Smooth muscle cell (in vitro differentiated cells): ENCODE measurements at regions not wholly inside any gene's neighbourhood (a gene's known extent, or its start where the extent isn't known, plus 50 kb on each side); places are given as distances from the start of the nearest gene placed in this dataset.

Experiments used
- DNase-seq: peaks from one replicate; lab custom pipeline; 2025; ENCODE audit not compliant: unreplicated experiment; lab: John Stamatoyannopoulos, UW
- H2AFZ ChIP-seq: fragments of 200-600 bp; sonication (generic); 2 replicates; pipeline ENCODE4 v1.6.0; 2016; ENCODE audit warnings: antibody characterized with exemption, low read depth, mild to moderate bottlenecking
- H3F3A ChIP-seq: fragments of 200-600 bp; sonication (generic); 2 replicates; pipeline ENCODE4 v1.6.0; 2017; ENCODE audit warnings: antibody characterized with exemption, low read depth
- H3K27ac ChIP-seq: fragments of 200-600 bp; sonication (generic); 2 replicates; pipeline ENCODE4 v1.5.1; 2016; ENCODE audit warnings: low read depth, mild to moderate bottlenecking
- H3K27me3 ChIP-seq: fragments of 200-600 bp; sonication (generic); 2 replicates; pipeline ENCODE4 v1.6.1; 2016; ENCODE audit warnings: low read depth, mild to moderate bottlenecking
- H3K36me3 ChIP-seq: fragments of 200-600 bp; sonication (generic); 2 replicates; pipeline ENCODE4 v1.5.1; 2016; ENCODE audit warnings: low read depth
- H3K4me1 ChIP-seq: fragments of 200-600 bp; sonication (generic); 2 replicates; pipeline ENCODE4 v1.5.1; 2016; ENCODE audit warnings: low read depth
- H3K4me2 ChIP-seq: fragments of 200-600 bp; sonication (generic); 2 replicates; pipeline ENCODE4 v1.6.0; 2016; ENCODE audit warnings: mild to moderate bottlenecking
- H3K4me3 ChIP-seq: fragments of 200-600 bp; sonication (generic); 2 replicates; pipeline ENCODE4 v1.5.1; 2016; ENCODE audit warnings: mild to moderate bottlenecking
- H3K79me2 ChIP-seq: fragments of 200-600 bp; sonication (generic); 2 replicates; pipeline ENCODE4 v1.6.0; 2016; ENCODE audit warnings: low read depth, mild to moderate bottlenecking
- H3K9ac ChIP-seq: fragments of 200-600 bp; sonication (generic); 2 replicates; pipeline ENCODE4 v1.6.0; 2016; ENCODE audit warnings: low read depth
- H3K9me3 ChIP-seq: fragments of 200-600 bp; sonication (generic); replicated peaks from 2 replicates; pipeline ENCODE4 v1.5.1; 2016; ENCODE audit warnings: low read depth
- H4K20me1 ChIP-seq: fragments of 200-600 bp; sonication (generic); 2 replicates; pipeline ENCODE4 v1.6.0; 2016; ENCODE audit warnings: low read depth
- WGBS: methylation state at CpG from one replicate; pipeline ENCODE4 v1.1.7; 2016; ENCODE audit warnings: low lambda C conversion rate; 5-methylcytosine and 5-hydroxymethylcytosine counted together
- TF ChIP-seq, protein P1 (sequence below): fragments of 200-600 bp; sonication (generic); IDR thresholded peaks from 2 replicates; pipeline ENCODE4 v1.5.1; 2017; ENCODE audit warnings: borderline replicate concordance, mild to moderate bottlenecking, antibody characterized with exemption; ENCODE audit not compliant: insufficient read depth, poor library complexity, severe bottlenecking

DNA sequence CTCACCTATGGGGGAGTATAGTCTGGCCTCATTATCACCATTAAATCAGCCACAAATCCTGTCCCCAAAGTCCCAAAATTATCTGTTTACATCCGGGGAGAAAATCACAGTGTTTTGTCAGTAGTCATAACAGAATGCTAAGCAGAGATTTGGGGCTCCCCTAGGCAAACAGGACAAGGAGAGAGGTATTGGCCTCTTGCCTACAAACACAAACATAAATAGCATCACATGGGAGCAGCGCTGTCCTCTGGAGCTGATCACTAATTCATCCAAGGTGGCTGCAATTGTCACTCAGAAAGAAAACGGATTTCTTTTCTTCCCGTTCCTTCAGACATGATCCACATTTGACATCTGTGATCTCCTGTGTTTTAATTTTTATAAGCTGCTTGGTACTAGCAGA, 1028.1 kb downstream of the NTRK3 start:
- H3K27ac ChIP-seq, result no peak overlapping the region
- H2AFZ ChIP-seq, result no peak overlapping the region
- TF ChIP-seq, protein P1, sequence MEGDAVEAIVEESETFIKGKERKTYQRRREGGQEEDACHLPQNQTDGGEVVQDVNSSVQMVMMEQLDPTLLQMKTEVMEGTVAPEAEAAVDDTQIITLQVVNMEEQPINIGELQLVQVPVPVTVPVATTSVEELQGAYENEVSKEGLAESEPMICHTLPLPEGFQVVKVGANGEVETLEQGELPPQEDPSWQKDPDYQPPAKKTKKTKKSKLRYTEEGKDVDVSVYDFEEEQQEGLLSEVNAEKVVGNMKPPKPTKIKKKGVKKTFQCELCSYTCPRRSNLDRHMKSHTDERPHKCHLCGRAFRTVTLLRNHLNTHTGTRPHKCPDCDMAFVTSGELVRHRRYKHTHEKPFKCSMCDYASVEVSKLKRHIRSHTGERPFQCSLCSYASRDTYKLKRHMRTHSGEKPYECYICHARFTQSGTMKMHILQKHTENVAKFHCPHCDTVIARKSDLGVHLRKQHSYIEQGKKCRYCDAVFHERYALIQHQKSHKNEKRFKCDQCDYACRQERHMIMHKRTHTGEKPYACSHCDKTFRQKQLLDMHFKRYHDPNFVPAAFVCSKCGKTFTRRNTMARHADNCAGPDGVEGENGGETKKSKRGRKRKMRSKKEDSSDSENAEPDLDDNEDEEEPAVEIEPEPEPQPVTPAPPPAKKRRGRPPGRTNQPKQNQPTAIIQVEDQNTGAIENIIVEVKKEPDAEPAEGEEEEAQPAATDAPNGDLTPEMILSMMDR, result no peak
- no peak overlapping the region for H3K4me2 ChIP-seq
- no peaks in the 10 kb centered on the region for H3K9me3 ChIP-seq
- H3K9ac ChIP-seq, result no peak overlapping the region
- H3K79me2 ChIP-seq, result no peaks in the 10 kb centered on the region
- H3F3A ChIP-seq, result no peaks in the 10 kb centered on the region
- DNase-seq, result no peak
- H3K4me1 ChIP-seq, result no peaks in the 10 kb centered on the region
- H3K36me3 ChIP-seq, result no peaks in the 10 kb centered on the region
- H3K4me3 ChIP-seq, result no peak overlapping the region
- no peaks in the 10 kb centered on the region for H4K20me1 ChIP-seq
- 63% methylated on average over 4 of the region's 4 CpGs for WGBS
- no peaks in the 10 kb centered on the region for H3K27me3 ChIP-seq

DNA sequence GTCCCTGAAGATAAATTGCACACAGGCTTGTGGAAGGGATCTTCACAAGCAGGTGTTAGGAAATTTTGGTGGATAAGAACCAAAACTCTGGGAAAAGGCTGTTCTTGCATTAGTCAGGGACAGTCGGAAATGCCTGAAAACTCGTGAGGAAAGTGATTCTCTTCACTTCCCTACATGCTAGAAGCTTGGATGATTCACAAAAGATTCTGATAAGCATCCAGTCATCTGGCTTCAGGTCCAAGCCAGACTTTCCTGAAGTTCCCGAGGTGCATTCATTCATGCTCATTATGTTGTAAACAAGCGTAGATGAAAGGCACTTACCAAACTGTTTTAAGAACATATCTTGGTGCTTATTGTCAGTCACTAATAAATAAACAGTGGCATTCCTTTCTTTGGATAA, 1028.7 kb downstream of the NTRK3 start:
- Histone ChIP-seq H4K20me1 (no peaks in the 10 kb centered on the region), H3K4me1 (no peaks in the 10 kb centered on the region), H3F3A (no peaks in the 10 kb centered on the region), H3K79me2 (no peaks in the 10 kb centered on the region), H3K4me3 (no peak overlapping the region), H3K36me3 (no peaks in the 10 kb centered on the region), H3K4me2 (no peak overlapping the region), H2AFZ (no peak overlapping the region), H3K9ac (no peak overlapping the region), H3K27me3 (no peaks in the 10 kb centered on the region), H3K9me3 (no peaks in the 10 kb centered on the region), H3K27ac (no peak overlapping the region)
- no peak for DNase-seq
- TF ChIP-seq, protein P1, result no peak
- 27% methylated on average over 4 of the region's 4 CpGs for WGBS

DNA sequence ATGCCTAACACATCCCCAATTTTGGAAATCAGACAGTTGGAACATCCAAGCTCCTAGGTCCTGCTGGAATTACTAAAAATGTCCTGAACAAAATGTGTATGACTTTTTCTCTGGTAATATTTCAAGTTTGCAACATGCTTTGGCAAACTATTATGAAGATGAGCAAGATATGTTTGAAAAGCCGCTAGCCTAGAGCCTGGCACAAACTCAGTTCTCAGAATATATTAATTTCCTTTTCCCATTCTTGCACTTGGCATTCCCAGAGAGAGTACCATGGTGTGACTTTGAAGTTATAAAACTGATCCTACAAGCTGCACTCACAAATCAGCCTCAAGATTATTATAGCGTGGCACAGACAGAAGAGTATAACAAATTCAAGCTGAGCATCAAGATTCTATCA, 1031.1 kb downstream of the NTRK3 start:
- Histone ChIP-seq H3K79me2 (no peaks in the 10 kb centered on the region), H3K27ac (no peak overlapping the region), H3K27me3 (no peaks in the 10 kb centered on the region), H3K4me1 (peaks cover 1% of the 10 kb centered on the region), H3K9ac (no peak overlapping the region), H4K20me1 (no peaks in the 10 kb centered on the region), H2AFZ (no peak overlapping the region), H3K4me3 (no peak overlapping the region), H3K36me3 (no peaks in the 10 kb centered on the region), H3K4me2 (no peak overlapping the region), H3F3A (no peaks in the 10 kb centered on the region), H3K9me3 (no peaks in the 10 kb centered on the region)
- no peak for DNase-seq
- WGBS, result 96% methylated on average over 2 of the region's 2 CpGs
- TF ChIP-seq, protein P1, result no peak

DNA sequence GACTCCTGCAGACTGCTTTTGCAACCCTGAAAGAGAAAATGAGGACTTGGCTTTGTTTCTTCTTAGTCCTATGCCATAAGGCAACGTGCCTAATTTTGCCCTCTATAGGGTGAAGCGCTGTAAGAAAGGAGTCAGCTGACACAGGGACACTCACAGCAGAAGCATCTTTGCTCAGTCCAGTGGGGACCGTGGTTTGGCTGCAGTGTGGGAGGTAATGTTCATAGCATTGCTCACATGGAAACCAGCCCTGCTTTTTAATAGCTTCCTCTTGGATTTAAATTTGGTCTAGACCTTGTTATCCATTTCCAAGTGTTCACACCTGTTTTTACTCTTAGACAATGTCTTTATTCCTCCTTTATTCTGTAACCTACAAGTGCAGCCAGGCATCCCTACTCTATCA, 1032.1 kb downstream of the NTRK3 start:
- DNase-seq, result no peak
- 63% methylated on average over 3 of the region's 3 CpGs for WGBS

More for the DNA sequence above, 1032.1 kb downstream of the NTRK3 start:
- no peaks in the 10 kb centered on the region for H3K27me3 ChIP-seq
- H3K9me3 ChIP-seq, result no peaks in the 10 kb centered on the region
- TF ChIP-seq, protein P1, result no peak
- no peak overlapping the region for H3K4me2 ChIP-seq
- H3K79me2 ChIP-seq, result no peaks in the 10 kb centered on the region
- H3F3A ChIP-seq, result no peaks in the 10 kb centered on the region
- H3K4me3 ChIP-seq, result no peak overlapping the region
- peaks cover 4% of the 10 kb centered on the region for H3K4me1 ChIP-seq
- no peaks in the 10 kb centered on the region for H4K20me1 ChIP-seq
- no peak overlapping the region for H3K27ac ChIP-seq
- no peak overlapping the region for H2AFZ ChIP-seq
- no peaks in the 10 kb centered on the region for H3K36me3 ChIP-seq
- no peak overlapping the region for H3K9ac ChIP-seq
